NCI-H2171 treated with DMSO at 0.1 percent for 48 hours (cell line): ENCODE measurements at regions not wholly inside any gene's neighbourhood (a gene's known extent, or its start where the extent isn't known, plus 50 kb on each side); places are given as distances from the start of the nearest gene placed in this dataset.
"Not testable (repeated sequence)": the region's sequence is repeated elsewhere in the genome, so short reads cannot be mapped to it uniquely, and the experiment has no call there.

Source experiments
- DNase-seq: peaks from one replicate; lab custom pipeline; 2025; lab: John Stamatoyannopoulos, UW

- no peak for DNase-seq
These were observed 550.2 kb downstream of the ZBBX start for GRCh38 chr3:166829896-166830295.

GRCh38 chr3:166818464-166818863 lies 561.6 kb downstream of the ZBBX start:
- DNase-seq = no peak

GRCh38 chr3:166817269-166817668 lies 562.8 kb downstream of the ZBBX start:
- DNase-seq = not testable (repeated sequence)

- DNase-seq = no peak
These were observed 569.2 kb downstream of the ZBBX start for GRCh38 chr3:166810741-166811445.

DNA sequence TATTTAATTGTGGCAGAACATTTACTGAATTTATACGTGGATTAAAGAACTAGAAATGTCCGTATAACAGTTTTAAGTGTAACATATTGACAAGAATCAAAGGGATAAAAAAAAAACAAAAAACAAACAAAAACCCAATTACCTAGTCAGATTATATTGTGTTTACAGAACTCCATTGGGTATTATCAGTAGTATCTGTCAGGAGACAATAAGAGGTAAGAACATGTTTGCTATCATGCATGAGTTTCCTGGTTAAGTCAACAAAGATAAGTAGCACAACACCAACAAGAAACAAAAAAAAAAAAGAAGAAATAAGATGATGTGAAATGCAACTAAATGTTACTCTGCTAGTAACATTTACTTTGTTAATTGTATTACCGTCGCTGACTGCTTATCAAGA lies 570.6 kb downstream of the ZBBX start:
- no peak for DNase-seq

DNA sequence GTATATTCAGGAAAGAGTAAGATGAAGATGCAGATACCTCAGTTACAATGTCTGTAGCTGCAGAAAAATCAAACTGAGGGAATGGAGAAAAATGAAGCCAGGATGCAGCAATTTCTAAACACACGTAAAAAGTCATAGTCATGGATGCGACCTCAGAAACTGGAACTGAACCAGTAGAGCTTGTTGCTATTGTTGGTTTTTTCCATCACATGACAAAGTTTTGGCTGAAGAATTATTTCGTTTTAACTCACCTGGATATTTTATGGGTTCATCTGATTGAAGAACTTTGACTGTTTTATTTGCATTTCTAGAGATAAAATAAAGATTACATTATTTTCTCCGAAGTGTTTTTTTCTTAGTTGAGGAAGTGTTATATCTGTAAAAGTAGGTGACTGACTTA lies 591.2 kb downstream of the ZBBX start:
- no peak for DNase-seq

DNA sequence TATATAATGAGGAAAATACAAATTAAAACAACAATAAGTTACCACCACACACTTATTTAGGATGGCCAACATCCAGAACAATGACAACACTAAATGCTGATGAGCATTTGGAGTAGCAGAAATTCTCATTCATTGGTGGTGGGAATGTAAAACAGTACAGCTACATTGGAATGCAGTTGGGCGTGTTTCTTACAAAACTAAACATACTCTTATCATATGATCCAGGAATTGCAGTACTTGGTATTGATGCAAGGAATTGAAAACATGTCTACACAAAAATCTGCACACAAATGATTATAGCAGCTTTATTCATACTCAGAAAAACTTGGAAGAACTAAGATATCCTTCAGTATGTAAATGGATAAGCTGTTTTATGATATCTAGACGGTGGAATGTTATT lies 594.2 kb downstream of the ZBBX start:
- DNase-seq = no peak

DNA sequence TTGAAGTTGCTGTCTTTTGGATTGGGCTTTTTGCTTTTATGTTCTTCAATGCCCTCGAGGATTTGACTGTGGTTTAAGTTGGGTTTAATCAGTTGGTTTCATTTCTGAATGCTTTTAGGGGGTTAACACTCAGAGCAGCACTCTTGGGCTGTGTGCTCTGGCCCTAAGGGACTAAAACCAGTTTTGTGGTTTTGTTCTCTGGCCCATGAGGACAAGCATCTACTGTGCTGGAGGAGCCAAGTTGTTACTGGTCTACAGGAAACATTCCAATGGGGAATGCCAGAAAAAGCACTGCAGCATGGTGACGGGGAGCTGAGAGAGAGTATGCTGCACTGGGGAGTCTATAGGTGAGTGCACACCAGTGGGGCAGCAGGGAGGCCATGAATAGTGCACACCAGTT lies 596.9 kb downstream of the ZBBX start:
- no peak for DNase-seq

GRCh38 chr3:166764698-166765318 lies 615.3 kb downstream of the ZBBX start:
- no peak for DNase-seq

DNA sequence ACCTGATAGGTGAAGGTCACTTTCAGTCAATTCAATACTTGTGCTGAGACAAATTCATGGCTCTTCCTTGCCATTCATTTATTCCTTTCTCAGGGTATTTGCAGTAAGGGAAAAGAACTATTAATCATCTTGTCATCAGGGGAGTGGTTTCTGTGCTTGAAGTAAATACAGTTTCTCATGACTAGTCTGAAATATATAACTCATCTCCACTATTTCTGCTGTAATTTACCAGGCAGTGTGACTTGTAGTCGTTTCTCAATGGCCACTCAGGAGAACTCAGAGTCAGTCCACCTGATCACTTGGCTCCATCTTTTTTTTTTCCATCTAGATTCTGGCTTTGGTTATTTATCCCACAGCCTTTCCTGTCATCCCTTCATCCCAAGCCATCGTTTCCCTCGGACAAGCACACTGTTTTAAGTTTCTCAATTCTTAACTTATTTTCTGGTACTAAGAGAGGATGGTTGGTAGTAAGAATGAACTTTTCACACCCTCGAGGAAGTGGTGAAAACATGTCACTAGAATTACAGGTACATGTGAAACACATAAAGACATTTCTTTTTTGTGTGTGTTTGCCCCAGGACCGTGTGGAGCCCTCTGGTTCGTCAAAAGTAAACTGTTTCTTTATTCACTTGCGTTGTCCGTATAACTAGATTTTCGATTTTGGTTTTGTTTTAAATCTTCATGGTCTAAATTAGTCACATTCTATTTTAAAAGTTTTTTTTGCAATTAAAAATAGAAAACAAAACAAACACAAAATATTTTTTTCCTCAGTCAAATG lies 620.2 kb downstream of the ZBBX start:
- no peak for DNase-seq

- DNase-seq = no peak
These were observed 627.9 kb downstream of the ZBBX start for GRCh38 chr3:166752214-166752613.

DNA sequence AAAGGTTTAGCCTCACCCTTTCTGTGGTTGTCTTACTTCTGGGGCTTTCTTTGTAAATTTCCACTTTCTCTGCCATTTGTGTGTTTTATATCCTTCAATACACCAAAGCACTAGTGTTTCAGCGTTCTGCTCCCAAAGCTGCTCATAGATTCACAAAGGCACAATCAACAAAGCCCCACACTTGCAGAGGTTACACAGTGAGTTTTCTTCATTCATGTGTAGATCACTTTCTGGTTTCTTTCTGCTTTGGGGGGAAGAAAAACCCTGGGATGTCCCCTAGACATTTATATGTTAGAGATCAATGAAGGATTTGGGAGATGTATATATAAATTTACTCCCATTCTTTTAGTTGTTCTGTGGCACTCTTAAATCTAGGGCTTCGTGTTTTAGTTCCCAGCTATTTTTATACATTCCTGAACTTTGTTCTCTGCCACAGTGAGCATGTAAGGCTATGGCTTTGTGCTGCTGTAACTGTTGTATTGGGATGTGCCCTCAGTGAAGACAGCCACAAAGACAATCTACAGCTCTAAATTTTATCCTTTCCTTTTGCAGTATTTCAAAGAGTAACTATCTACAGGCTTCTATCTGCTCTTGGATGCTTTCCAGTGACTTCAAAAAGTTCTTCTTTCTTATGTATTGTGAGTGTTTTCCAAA lies 636.5 kb downstream of the ZBBX start:
- no peak for DNase-seq

GRCh38 chr3:166734734-166735133 lies 645.4 kb downstream of the ZBBX start:
- no peak for DNase-seq

DNA sequence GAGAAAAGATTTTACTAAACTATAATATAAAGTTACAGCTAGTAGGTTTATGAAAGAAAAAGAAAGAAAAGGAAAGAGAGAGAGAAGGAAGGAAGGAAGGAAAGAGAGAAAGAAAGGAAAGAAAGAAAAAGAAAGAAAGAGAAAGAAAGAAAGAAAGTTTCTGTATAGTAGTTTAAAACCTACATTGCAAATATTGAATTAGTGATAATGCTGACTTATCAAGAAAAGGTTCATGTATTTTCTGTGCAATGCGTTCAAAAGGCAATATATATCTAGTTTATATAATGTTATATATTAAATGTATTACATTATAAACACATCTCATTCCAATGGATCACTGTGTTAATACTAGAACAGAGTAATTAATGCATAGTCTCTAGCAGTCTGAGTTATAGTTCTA lies 648.4 kb downstream of the ZBBX start:
- no peak for DNase-seq

DNA sequence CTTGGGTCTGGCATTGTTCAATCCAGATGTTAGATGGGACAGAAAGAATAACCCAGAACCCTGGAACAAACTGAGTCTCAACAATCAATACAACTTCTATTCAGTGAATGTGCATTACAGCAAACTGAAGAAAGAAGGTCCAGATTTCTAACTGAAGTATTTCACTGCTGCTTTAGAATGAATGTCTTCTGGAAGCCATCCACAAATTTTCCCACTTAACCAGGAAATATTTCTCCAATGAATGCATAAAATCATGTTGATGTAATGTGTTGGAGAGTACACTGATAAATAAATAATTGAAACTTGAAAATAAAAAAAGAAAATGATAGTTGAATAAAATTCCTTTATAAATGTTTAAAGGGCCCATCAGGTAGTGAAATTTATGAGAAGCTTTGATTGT lies 658.6 kb downstream of the ZBBX start:
- no peak for DNase-seq

- no peak for DNase-seq
These were observed 665.9 kb downstream of the ZBBX start for GRCh38 chr3:166714206-166714605.

- DNase-seq = no peak
These were observed 666.3 kb downstream of the ZBBX start for GRCh38 chr3:166713787-166714186.

- DNase-seq = no peak
These were observed 674.0 kb downstream of the ZBBX start for GRCh38 chr3:166706094-166706493.

DNA sequence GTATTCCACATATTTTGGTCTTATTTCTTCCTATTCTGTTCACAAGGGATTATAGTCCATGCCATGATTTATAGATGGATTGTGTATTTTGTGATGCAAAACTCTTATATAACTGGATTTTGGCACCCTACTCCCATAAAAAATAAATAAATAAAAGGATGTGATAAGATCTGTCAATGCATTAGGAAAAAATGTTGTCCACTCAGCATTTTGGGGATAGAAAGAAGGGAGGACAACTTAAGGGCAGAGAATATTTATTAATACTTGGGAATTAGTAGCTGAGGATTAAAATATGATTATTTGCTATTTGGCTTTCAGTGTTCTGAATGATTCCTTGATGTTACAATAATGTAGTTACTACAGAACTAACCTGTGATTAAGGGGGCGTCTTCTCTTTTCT lies 682.6 kb downstream of the ZBBX start:
- DNase-seq = no peak

DNA sequence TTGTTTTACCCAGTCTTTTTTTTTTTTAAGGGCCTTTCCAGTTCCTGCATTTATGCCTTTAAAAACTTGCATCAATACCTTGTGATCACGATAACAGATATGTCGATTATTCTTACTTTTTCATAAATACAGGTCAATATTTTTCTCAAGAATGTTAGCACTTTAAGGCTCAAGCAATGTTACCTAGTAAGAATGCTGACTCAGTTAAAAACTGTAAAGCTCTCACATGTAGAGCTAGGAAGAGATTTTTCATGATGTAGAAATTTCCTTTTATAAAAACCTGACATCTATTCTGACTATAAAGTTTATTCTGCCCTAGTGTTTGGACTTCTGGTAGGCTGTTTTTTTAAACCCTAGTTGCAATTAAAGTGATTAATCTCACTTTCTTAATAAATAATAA lies 684.0 kb downstream of the ZBBX start:
- DNase-seq = no peak

DNA sequence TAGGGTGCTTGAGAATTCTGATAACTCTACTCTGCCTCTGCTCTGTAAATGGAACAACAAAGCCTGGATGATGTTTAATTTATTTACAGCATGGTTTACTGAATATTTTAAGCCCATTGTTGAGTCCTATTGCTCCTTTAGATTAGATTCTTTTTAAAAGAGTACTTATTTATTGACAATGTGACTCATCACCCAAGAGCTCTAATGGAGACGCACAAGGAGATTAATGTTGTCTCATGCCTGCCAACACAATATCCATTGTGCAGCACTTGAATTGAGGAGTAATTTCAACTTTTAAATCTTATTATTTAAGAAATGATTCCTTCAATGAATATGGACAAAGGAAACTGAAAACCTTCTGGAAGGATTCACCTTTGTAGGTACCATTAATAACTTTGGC lies 691.4 kb downstream of the ZBBX start:
- DNase-seq = no peak

- DNase-seq = no peak
These were observed 694.9 kb downstream of the ZBBX start for GRCh38 chr3:166685246-166685645.

- DNase-seq = not testable (repeated sequence)
These were observed 696.0 kb downstream of the ZBBX start for GRCh38 chr3:166684077-166684476.
